Natural killer cell (primary cell): ENCODE measurements at regions not wholly inside any gene's neighbourhood (a gene's known extent, or its start where the extent isn't known, plus 50 kb on each side); places are given as distances from the start of the nearest gene placed in this dataset.

ENCODE experiments used
- ATAC-seq, 3 donors: fragments of 150-1000 bp in 2 of 3; fragments of 200-7000 bp in 1 of 3; cut with Tn5 transposase; 1 replicate in 1 of 3; 2 replicates in 2 of 3; pipeline ENCODE4 v1.10.0; 2021; ENCODE audit warnings: mild to moderate bottlenecking in 2 of 3, moderate library complexity in 2 of 3
- DNase-seq, 2 donors: peaks; one replicate each; pipeline versions ENCODE4 v3.0.0 to v3.0.0-alpha.2; 2013 to 2021; ENCODE audit warnings: mixed read lengths in 1 of 2
- H3K27ac ChIP-seq: one replicate; pipeline ENCODE4 v1.5.1; 2013; ENCODE audit warnings: mild to moderate bottlenecking, low read length
- H3K27me3 ChIP-seq: one replicate; pipeline ENCODE4 v1.6.1; 2013; ENCODE audit warnings: low read length; ENCODE audit not compliant: control insufficient read depth, insufficient read depth
- H3K36me3 ChIP-seq: one replicate; pipeline ENCODE4 v1.6.1; 2013; ENCODE audit warnings: low read length; ENCODE audit not compliant: control insufficient read depth, insufficient read depth
- H3K4me1 ChIP-seq: one replicate; pipeline ENCODE4 v1.6.1; 2013; ENCODE audit warnings: low read length; ENCODE audit not compliant: control insufficient read depth, insufficient read depth
- H3K4me3 ChIP-seq: one replicate; pipeline ENCODE4 v1.5.1; 2013; ENCODE audit warnings: low read length
- H3K9me3 ChIP-seq: one replicate; pipeline ENCODE4 v1.6.1; 2013; ENCODE audit warnings: low read length; ENCODE audit not compliant: control insufficient read depth, insufficient read depth
- H3K27ac Mint-ChIP-seq, 2 donors: one replicate each; pipeline ENCODE4 v1.8.0; 2022; ENCODE audit warnings: mild to moderate bottlenecking in 2 of 2, mixed read lengths in 2 of 2, moderate library complexity in 1 of 2
- H3K27me3 Mint-ChIP-seq, 2 donors: one replicate each; pipeline ENCODE4 v1.8.0; 2022; ENCODE audit warnings: low read depth in 2 of 2, mixed read lengths in 2 of 2
- H3K36me3 Mint-ChIP-seq: one replicate; pipeline ENCODE4 v1.8.0; 2022; ENCODE audit warnings: mixed read lengths
- H3K4me1 Mint-ChIP-seq, 2 donors: one replicate each; pipeline ENCODE4 v1.8.0; 2022; ENCODE audit warnings: mixed read lengths in 2 of 2
- H3K4me3 Mint-ChIP-seq: one replicate; pipeline ENCODE4 v1.8.0; 2022; ENCODE audit warnings: mild to moderate bottlenecking, moderate library complexity, mixed read lengths
- H3K9me3 Mint-ChIP-seq, 2 donors: one replicate each; pipeline ENCODE4 v1.8.0; 2022; ENCODE audit warnings: mixed read lengths in 2 of 2
- CTCF ChIP-seq: fragments of 200-600 bp; IDR thresholded peaks from one replicate; pipeline ENCODE4 v1.8.0; 2022; ENCODE audit warnings: antibody characterized with exemption
- WGBS: methylation state at CpG from one replicate; pipeline ENCODE4 v1.1.7; 2013; ENCODE audit warnings: missing lambda C conversion rate; ENCODE audit not compliant: insufficient coverage; 5-methylcytosine and 5-hydroxymethylcytosine counted together
- intact Hi-C: fragments of 100-400 bp; cut with micrococcal nuclease; formaldehyde crosslinking; loops from one replicate; pipeline ENCODE4 v1.14.2; 2022

- DNase-seq (no peak), ATAC-seq (no peak)
- Histone ChIP-seq H3K27me3 (no peaks in the 10 kb centered on the region), H3K9me3 (no peaks in the 10 kb centered on the region), H3K4me3 (no peak overlapping the region), H3K4me1 (no peaks in the 10 kb centered on the region), H3K27ac (no peak overlapping the region), H3K36me3 (no peaks in the 10 kb centered on the region)
- 93% methylated on average over 5 of the region's 5 CpGs for WGBS
- H3K9me3 Mint-ChIP-seq: no peaks in the 10 kb centered on the region
- no peak overlapping the region for H3K27ac Mint-ChIP-seq
- H3K4me1 Mint-ChIP-seq: peaks cover 0 to 5% of the 10 kb centered on the region in 2 donors
- no peaks in the 10 kb centered on the region for H3K36me3 Mint-ChIP-seq
- no peak for TF ChIP-seq CTCF
- H3K4me3 Mint-ChIP-seq: no peak overlapping the region
- intact Hi-C loops: no loop called here
- H3K27me3 Mint-ChIP-seq: peaks cover 5 to 11% of the 10 kb centered on the region in 2 donors
Observed at GRCh38 chr16:79402356-79402755, 198.2 kb downstream of the MAF start.

- no peak overlapping the region for H3K27ac ChIP-seq
- H3K36me3 ChIP-seq: no peaks in the 10 kb centered on the region
- Mint-ChIP-seq H3K4me3 (no peak overlapping the region), H3K36me3 (no peaks in the 10 kb centered on the region), H3K27ac (no peak overlapping the region), H3K4me1 (peaks cover 0 to 5% of the 10 kb centered on the region in 2 donors), H3K9me3 (no peaks in the 10 kb centered on the region), H3K27me3 (peaks cover 3 to 7% of the 10 kb centered on the region in 2 donors)
- DNase-seq: no peak
- H3K4me1 ChIP-seq: no peaks in the 10 kb centered on the region
- H3K4me3 ChIP-seq: no peak overlapping the region
- H3K27me3 ChIP-seq: no peaks in the 10 kb centered on the region
- WGBS: 100% methylated on average over 1 of the region's 1 CpG
- TF ChIP-seq CTCF: no peak
- no peaks in the 10 kb centered on the region for H3K9me3 ChIP-seq
- no peak for ATAC-seq
- intact Hi-C loops: no loop called here
Observed at GRCh38 chr16:79401782-79402181, 198.8 kb downstream of the MAF start.

GRCh38 chr16:79401157-79401556 lies 199.4 kb downstream of the MAF start:
- DNase-seq (no peak), ATAC-seq (no peak)
- no peak overlapping the region for H3K27ac Mint-ChIP-seq
- no peak for TF ChIP-seq CTCF
- H3K36me3 ChIP-seq: no peaks in the 10 kb centered on the region
- intact Hi-C loops: no loop called here
- H3K27me3 ChIP-seq: no peaks in the 10 kb centered on the region
- peaks cover 0 to 5% of the 10 kb centered on the region in 2 donors for H3K4me1 Mint-ChIP-seq
- H3K4me3 Mint-ChIP-seq: no peak overlapping the region
- no peak overlapping the region for H3K27ac ChIP-seq
- no peaks in the 10 kb centered on the region for H3K9me3 Mint-ChIP-seq
- H3K27me3 Mint-ChIP-seq: peaks cover 3 to 5% of the 10 kb centered on the region in 2 donors
- no peaks in the 10 kb centered on the region for H3K4me1 ChIP-seq
- 98% methylated on average over 4 of the region's 4 CpGs for WGBS
- no peak overlapping the region for H3K4me3 ChIP-seq
- no peaks in the 10 kb centered on the region for H3K9me3 ChIP-seq
- no peaks in the 10 kb centered on the region for H3K36me3 Mint-ChIP-seq

DNA sequence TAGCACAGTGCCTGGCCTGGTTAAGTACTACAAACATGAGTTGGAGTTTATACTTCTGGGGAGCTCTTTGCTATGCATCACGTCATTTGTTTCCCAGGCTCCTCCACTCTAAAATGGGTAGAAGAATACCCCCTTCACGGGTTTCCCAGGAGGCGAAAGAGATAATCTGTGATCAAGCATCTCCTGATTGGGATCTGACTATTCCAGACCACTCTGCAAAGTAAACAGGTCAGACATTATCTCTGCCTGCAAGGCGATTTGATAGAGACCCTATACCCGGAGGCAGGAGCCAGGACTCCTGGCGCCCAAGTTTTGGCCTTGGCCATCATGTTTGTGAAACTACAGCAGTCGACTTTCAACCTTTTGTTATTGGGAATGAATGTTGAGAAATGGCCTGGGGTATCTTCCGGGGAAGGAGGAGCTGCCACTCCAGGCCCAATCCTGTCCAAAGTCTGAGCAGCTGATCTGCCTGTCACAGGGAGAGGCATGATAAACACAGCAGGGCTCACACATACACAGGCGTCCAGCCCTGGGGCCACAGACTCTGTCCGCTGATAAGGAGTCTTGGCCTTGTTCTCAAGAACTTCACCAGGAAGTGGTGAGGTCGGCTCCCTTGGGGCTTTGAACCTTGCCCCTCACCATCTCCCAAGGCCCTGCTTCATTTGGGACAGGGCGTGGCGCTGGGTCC lies 199.9 kb downstream of the MAF start:
- peaks cover 0 to 5% of the 10 kb centered on the region in 2 donors for H3K4me1 Mint-ChIP-seq
- H3K27ac ChIP-seq: no peak overlapping the region

More for the DNA sequence above, 199.9 kb downstream of the MAF start:
- Mint-ChIP-seq H3K9me3 (no peaks in the 10 kb centered on the region), H3K36me3 (no peaks in the 10 kb centered on the region), H3K4me3 (no peak overlapping the region), H3K27me3 (peaks cover 0 to 4% of the 10 kb centered on the region in 2 donors), H3K27ac (no peak overlapping the region)
- ATAC-seq (no peak), DNase-seq (no peak)
- no peaks in the 10 kb centered on the region for H3K36me3 ChIP-seq
- no peaks in the 10 kb centered on the region for H3K4me1 ChIP-seq
- intact Hi-C loops: no loop called here
- TF ChIP-seq CTCF: no peak
- H3K27me3 ChIP-seq: no peaks in the 10 kb centered on the region
- WGBS: 80% methylated on average over 13 of the region's 13 CpGs
- H3K4me3 ChIP-seq: no peak overlapping the region
- no peaks in the 10 kb centered on the region for H3K9me3 ChIP-seq
